MCF 10A (cell line): ENCODE measurements at regions not wholly inside any gene's neighbourhood (a gene's known extent, or its start where the extent isn't known, plus 50 kb on each side); places are given as distances from the start of the nearest gene placed in this dataset.

Source experiments
- BruUV-seq: library from RNA; stranded (reverse); fragments of 400-500 nt; replicated peaks from 2 replicates; lab custom pipeline; 2021; lab: Mats Ljungman, UMichigan
- CTCF ChIA-PET: fragments of 300-600 bp; sonication (Branson Sonifier 250); formaldehyde crosslinking; extraction: SDS; loops from one replicate; lab custom pipeline; 2021; ENCODE audit warnings: antibody characterized with exemption, inconsistent platforms; lab: Yijun Ruan, JAX
- POLR2A ChIA-PET: fragments of 300-600, 350-650 bp; sonication (Branson Sonifier 250); formaldehyde crosslinking; extraction: SDS; loops from one replicate; lab custom pipeline; 2020; ENCODE audit warnings: antibody characterized with exemption, inconsistent platforms; lab: Yijun Ruan, JAX
- DNase-seq: peaks from one replicate; pipeline ENCODE4 v3.0.0-alpha.2; 2018; ENCODE audit not compliant: unreplicated experiment
- H3K27ac Mint-ChIP-seq: one replicate; pipeline ENCODE4 v1.8.0; 2022; ENCODE audit warnings: mild to moderate bottlenecking, low read depth, mixed read lengths; ENCODE audit not compliant: unreplicated experiment
- H3K27me3 Mint-ChIP-seq: one replicate; pipeline ENCODE4 v1.8.0; 2022; ENCODE audit warnings: mixed read lengths; ENCODE audit not compliant: insufficient read depth, unreplicated experiment
- H3K36me3 Mint-ChIP-seq: one replicate; pipeline ENCODE4 v1.8.0; 2022; ENCODE audit warnings: mild to moderate bottlenecking, moderate library complexity, mixed read lengths; ENCODE audit not compliant: insufficient read depth, unreplicated experiment
- H3K4me1 Mint-ChIP-seq: one replicate; pipeline ENCODE4 v1.8.0; 2022; ENCODE audit warnings: mixed read lengths; ENCODE audit not compliant: insufficient read depth, unreplicated experiment
- H3K4me3 Mint-ChIP-seq: one replicate; pipeline ENCODE4 v1.8.0; 2022; ENCODE audit warnings: mild to moderate bottlenecking, moderate library complexity, mixed read lengths; ENCODE audit not compliant: unreplicated experiment
- H3K9me3 Mint-ChIP-seq: one replicate; pipeline ENCODE4 v1.8.0; 2022; ENCODE audit warnings: mixed read lengths; ENCODE audit not compliant: unreplicated experiment
- CTCF ChIP-seq: fragments of 200-600 bp; IDR thresholded peaks from one replicate; pipeline ENCODE4 v1.8.0; 2022; ENCODE audit warnings: antibody characterized with exemption, mild to moderate bottlenecking; ENCODE audit not compliant: unreplicated experiment
- intact Hi-C: fragments of 100-400 bp; cut with micrococcal nuclease; formaldehyde crosslinking; loops from 2 replicates; pipeline ENCODE4 v1.14.1; 2022

GRCh38 chr10:75314570-75314969 lies 78.8 kb upstream of the COMTD1 start:
- CTCF ChIA-PET = no interaction called here
- DNase-seq = no peak
- peaks cover 42% of the 10 kb centered on the region for H3K9me3 Mint-ChIP-seq

GRCh38 chr10:75312440-75312839 lies 76.7 kb upstream of the COMTD1 start:
- CTCF ChIA-PET = no interaction called here

More at GRCh38 chr10:75314570-75314969, 78.8 kb upstream of the COMTD1 start:
- Mint-ChIP-seq H3K4me1 (no peaks in the 10 kb centered on the region), H3K27me3 (no peaks in the 10 kb centered on the region), H3K4me3 (no peak overlapping the region), H3K27ac (no peak overlapping the region), H3K36me3 (no peaks in the 10 kb centered on the region)
- no TSS peak for BruUV-seq
- POLR2A ChIA-PET = interaction anchor here (1.4 kb wide), 1 partner anchor 12 kb away, joined by 4 read pairs; no protein-coding TSS in a partner anchor
- no peak for TF ChIP-seq CTCF
- intact Hi-C loops = no loop called here

GRCh38 chr10:75305675-75306074 lies 69.9 kb upstream of the COMTD1 start:
- DNase-seq = no peak
- intact Hi-C loops = no loop called here
- no TSS peak for BruUV-seq
- Mint-ChIP-seq H3K27ac (no peak overlapping the region), H3K9me3 (peaks cover 21% of the 10 kb centered on the region), H3K36me3 (no peaks in the 10 kb centered on the region), H3K27me3 (no peaks in the 10 kb centered on the region), H3K4me1 (no peaks in the 10 kb centered on the region), H3K4me3 (no peak overlapping the region)
- POLR2A ChIA-PET = interaction anchor here (0.6 kb wide), 2 partner anchors 9 to 448 kb away, joined by 3 read pairs; no protein-coding TSS in a partner anchor
- no peak for TF ChIP-seq CTCF
- CTCF ChIA-PET = interaction anchor here (0.7 kb wide), 1 partner anchor 850 kb away, joined by 3 read pairs; no protein-coding TSS in a partner anchor

More at GRCh38 chr10:75312440-75312839, 76.7 kb upstream of the COMTD1 start:
- no peak overlapping the region for H3K4me3 Mint-ChIP-seq
- H3K27me3 Mint-ChIP-seq = no peaks in the 10 kb centered on the region
- H3K9me3 Mint-ChIP-seq = peaks cover 31% of the 10 kb centered on the region
- TF ChIP-seq CTCF = no peak
- no peaks in the 10 kb centered on the region for H3K4me1 Mint-ChIP-seq
- no peak overlapping the region for H3K27ac Mint-ChIP-seq
- intact Hi-C loops = no loop called here
- no peak for DNase-seq
- no peaks in the 10 kb centered on the region for H3K36me3 Mint-ChIP-seq
- BruUV-seq = no TSS peak
- POLR2A ChIA-PET = no interaction called here

GRCh38 chr10:75304741-75305390 lies 69.1 kb upstream of the COMTD1 start:
- Mint-ChIP-seq H3K9me3 (peaks cover 22% of the 10 kb centered on the region), H3K4me3 (no peak overlapping the region), H3K27me3 (no peaks in the 10 kb centered on the region), H3K27ac (no peak overlapping the region), H3K36me3 (no peaks in the 10 kb centered on the region), H3K4me1 (no peaks in the 10 kb centered on the region)
- ChIA-PET POLR2A (interaction anchor here (0.6 kb wide), 1 partner anchor 8 kb away, joined by 3 read pairs; no protein-coding TSS in a partner anchor), CTCF (no interaction called here)
- intact Hi-C loops = no loop called here
- no TSS peak for BruUV-seq
- no peak for TF ChIP-seq CTCF
- DNase-seq = no peak
